GM21515 (cell line): ENCODE measurements at regions not wholly inside any gene's neighbourhood (a gene's known extent, or its start where the extent isn't known, plus 50 kb on each side); places are given as distances from the start of the nearest gene placed in this dataset.
"Not testable (repeated sequence)": the region's sequence is repeated elsewhere in the genome, so short reads cannot be mapped to it uniquely, and the experiment has no call there.

Experiments used
- ATAC-seq: cut with Tn5 transposase; IDR thresholded peaks from one replicate; pipeline ENCODE4 v1.9.1; 2021; ENCODE audit not compliant: unreplicated experiment

GRCh38 chr17:27090450-27091042 is 203.4 kb upstream of the WSB1 start:
- ATAC-seq = not testable (repeated sequence)

DNA sequence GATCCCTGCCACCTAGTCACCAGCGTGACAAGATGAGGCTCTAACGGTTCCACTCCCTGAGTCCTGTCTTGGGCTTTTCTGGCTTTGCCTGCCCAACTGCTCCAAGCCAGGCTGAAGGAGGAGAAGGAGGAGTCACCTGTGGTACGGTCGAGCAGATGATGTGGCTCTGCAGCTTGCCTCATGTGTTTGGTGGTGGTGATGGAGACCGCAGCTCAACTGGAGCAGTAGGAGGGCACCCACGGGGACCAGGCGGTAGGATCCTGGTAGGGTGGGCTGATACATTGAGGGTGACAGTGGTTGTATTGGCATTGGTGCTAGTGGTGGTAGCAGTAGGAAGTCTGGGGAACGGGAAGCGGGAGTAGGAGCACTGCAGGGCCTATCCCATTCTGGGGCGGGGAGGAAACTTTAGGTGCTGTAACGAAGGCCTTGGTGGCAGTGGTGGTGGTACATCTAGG is 202.8 kb upstream of the WSB1 start:
- ATAC-seq = no peak

- ATAC-seq = not testable (repeated sequence)
These were observed 199.7 kb upstream of the WSB1 start for GRCh38 chr17:27094179-27094578.

DNA sequence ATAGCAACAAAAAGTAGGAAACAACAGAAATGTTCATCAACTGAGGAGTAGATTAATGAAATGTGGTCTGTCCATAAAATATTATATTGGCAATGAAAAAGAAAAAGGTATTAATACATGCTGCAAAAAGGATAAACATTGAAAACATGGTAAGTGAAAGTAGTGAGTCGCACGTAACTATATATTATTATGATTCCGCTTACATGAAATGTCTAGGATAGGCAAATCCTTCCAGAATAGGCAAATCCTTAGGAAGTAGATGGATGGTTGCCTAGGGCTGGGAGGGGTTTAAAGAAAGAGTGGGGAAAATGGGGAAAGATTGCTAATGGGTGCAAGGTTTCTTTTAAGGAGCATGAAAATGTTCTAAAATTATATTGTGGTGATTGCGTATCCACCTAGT is 198.1 kb upstream of the WSB1 start:
- ATAC-seq = not testable (repeated sequence)

DNA sequence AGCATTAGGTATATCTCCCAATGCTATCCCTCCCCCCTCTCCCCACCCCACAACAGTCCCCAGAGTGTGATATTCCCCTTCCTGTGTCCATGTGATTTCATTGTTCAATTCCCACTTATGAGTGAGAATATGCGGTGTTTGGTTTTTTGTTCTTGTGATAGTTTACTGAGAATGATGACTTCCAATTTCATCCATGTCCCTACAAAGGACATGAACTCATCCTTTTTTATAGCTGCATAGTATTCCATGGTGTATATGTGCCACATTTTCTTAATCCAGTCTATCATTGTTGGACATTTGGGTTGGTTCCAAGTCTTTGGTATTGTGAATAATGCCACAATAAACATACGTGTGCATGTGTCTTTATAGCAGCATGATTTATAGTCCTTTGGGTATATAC is 194.6 kb upstream of the WSB1 start:
- not testable (repeated sequence) for ATAC-seq

- not testable (repeated sequence) for ATAC-seq
These were observed 189.2 kb upstream of the WSB1 start for GRCh38 chr17:27104605-27105221.

DNA sequence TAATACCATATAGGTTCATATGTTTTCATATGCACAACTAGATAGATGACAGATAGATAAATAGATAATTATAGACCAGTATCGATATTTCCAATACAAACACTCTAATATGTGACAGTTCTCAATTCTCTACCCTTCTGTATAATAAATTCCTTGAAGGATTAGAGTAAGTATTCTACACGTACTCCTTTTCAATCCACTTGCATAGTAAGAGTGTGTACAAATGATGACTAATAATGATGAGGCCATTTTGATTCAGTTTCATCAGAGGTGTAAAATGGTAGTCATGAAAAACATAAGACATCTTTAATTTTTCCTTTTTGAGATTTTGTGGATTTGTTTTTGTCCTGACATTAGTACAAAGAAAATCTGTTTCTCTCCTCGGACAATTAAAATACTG is 188.3 kb upstream of the WSB1 start:
- no peak for ATAC-seq

DNA sequence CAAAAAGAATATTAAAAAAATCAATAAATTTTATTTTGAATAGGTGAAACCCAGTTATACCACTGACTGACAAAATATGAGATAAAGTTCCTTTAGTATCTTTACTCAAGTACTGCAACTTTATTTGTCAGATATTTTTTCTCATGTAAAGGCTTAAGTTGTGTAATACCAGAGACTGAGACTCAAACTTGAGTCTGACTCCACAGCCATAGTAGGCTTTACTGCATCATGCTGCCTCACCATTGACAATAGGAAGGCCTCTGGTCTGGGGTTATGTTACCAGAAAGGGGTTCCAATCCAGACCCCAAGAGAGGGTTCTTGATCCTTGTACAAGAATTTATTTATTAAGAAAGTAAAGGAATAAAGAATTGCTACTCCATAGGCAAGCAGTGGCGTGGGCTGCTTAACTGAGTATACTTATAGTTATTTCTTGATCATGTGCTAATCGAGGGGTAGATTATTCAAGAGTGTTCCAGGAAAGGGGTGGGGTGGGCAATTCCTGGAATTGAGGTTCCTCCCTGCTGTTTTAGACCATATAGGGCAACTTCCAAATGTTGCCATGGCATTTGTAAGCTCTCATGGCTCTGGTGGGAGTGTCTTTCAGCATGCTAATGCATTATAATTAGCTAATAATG is 187.4 kb upstream of the WSB1 start:
- no peak for ATAC-seq

- ATAC-seq = no peak
These were observed 186.9 kb upstream of the WSB1 start for GRCh38 chr17:27106982-27107360.

- ATAC-seq = not testable (repeated sequence)
These were observed 186.3 kb upstream of the WSB1 start for GRCh38 chr17:27107386-27108328.

- ATAC-seq = no peak
These were observed 184.6 kb upstream of the WSB1 start for GRCh38 chr17:27109346-27109745.

GRCh38 chr17:27153005-27153404 is 140.9 kb upstream of the WSB1 start:
- no peak for ATAC-seq

GRCh38 chr17:27155866-27156265 is 138.0 kb upstream of the WSB1 start:
- no peak for ATAC-seq

DNA sequence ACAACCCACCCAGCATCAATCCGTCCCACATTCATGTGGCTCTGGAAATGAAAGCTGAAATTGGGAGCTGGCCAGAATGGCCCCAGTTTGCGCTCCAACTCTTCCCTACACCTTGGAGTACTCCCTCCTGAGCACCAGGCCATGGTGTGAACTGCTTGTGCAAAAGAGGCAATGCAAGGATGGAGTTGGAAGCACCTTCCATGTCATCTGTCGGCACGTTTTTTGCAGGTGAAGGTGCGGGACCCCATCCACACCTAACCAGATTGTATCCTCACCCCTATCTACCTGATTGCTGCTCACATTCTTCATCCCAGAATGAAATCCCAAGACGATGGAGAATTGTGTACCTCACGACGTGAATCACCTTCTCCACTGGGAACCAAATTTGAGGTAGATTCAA is 136.6 kb upstream of the WSB1 start:
- ATAC-seq = no peak

DNA sequence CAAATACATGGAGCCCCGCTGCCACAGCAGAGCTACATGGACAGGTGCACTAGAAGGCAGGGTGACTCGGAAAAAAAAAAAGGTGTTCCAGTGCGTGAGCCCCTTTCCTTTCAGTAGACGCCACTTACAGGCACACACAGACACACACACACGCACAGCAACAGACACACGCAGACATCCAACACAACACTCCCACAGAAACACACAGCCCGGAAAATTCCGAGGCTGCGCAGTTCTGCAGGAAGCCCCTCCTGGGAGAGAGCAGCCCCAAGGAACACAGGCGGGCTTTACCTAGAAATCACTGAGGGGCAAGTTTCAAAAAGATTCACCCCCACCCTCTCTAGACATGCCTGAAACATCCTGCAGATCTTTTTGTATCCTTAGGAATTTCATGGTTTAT is 136.0 kb upstream of the WSB1 start:
- no peak for ATAC-seq

DNA sequence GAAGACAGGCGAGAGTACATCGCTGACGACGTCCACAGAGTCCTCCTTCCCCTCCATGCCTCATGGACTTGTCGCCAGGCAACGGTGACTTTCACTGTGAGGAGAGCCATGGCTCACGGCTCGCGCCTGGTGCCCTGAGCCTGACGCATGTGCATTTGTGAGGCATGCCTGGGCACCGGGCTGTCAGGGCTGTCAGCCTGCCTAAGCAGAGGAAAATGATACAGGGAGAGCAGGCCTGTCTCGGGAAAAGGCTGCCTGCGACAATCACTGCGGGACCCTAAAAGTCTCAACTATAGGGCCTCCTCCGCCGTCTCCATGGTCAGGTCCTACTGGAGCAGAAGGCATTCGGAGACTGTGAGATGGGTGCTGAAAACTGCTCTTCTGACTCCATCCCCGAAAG is 135.5 kb upstream of the WSB1 start:
- no peak for ATAC-seq

DNA sequence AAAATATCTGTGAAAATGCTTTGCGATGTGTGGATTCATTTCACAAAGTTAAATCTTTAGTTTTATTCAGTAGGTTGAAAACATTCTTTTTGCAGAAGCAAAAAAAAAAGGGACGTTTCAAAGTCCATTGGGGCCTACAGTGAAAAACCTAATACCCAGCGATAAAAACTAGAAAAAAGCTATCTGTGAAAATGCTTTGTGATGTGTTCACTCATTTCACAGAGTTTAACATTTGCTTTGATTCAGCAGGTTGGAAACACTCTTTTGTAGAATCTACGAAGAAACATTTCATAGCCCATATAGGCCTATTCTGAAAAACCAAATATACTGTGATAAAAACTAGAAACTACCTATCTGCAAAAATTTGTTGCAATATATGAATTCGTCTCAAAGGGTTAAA is 113.6 kb upstream of the WSB1 start:
- ATAC-seq = no peak

- not testable (repeated sequence) for ATAC-seq
These were observed 112.5 kb upstream of the WSB1 start for GRCh38 chr17:27181379-27181925.

- no peak for ATAC-seq
These were observed 112.0 kb upstream of the WSB1 start for GRCh38 chr17:27181935-27182334.

- not testable (repeated sequence) for ATAC-seq
These were observed 96.4 kb upstream of the WSB1 start for GRCh38 chr17:27197505-27197904.

GRCh38 chr17:27199948-27200347 is 94.0 kb upstream of the WSB1 start:
- no peak for ATAC-seq
